DND-41 (cell line): ENCODE measurements at regions not wholly inside any gene's neighbourhood (a gene's known extent, or its start where the extent isn't known, plus 50 kb on each side); places are given as distances from the start of the nearest gene placed in this dataset.

ENCODE experiments used
- ATAC-seq: fragments of 200-7000 bp; cut with Tn5 transposase; 3 replicates; pipeline ENCODE4 v1.9.1; 2021; ENCODE audit warnings: low read depth; ENCODE audit not compliant: insufficient read depth
- DNase-seq: peaks from one replicate; pipeline ENCODE4 v3.0.0-alpha.2; 2020
- H2AFZ ChIP-seq: 2 replicates; pipeline ENCODE4 v1.6.0; 2012; ENCODE audit warnings: low read depth, low read length
- H3K27ac ChIP-seq: 2 replicates; pipeline ENCODE4 v1.5.1; 2012; ENCODE audit warnings: low read length, inconsistent platforms
- H3K27me3 ChIP-seq: fragments of 200-600 bp; sonication (generic); 2 replicates; pipeline ENCODE4 v1.6.0; 2012; ENCODE audit warnings: low read length, mild to moderate bottlenecking, inconsistent platforms; ENCODE audit not compliant: insufficient read depth, poor library complexity
- H3K36me3 ChIP-seq: 2 replicates; pipeline ENCODE4 v1.5.1; 2012; ENCODE audit warnings: low read length, inconsistent platforms; ENCODE audit not compliant: insufficient read depth
- H3K4me1 ChIP-seq: 2 replicates; pipeline ENCODE4 v1.5.1; 2012; ENCODE audit warnings: mild to moderate bottlenecking, low read length; ENCODE audit not compliant: insufficient read depth
- H3K4me2 ChIP-seq: 2 replicates; pipeline ENCODE4 v1.6.0; 2012; ENCODE audit warnings: mild to moderate bottlenecking, moderate library complexity, low read length, inconsistent platforms; ENCODE audit not compliant: insufficient read depth
- H3K4me3 ChIP-seq, 2 experiments: fragments of 200-600 bp in 1 of 2; shearing (Covaris generic) in 1 of 2; 2 replicates each; pipeline ENCODE4 v1.5.1; 2012 to 2016; ENCODE audit warnings: inconsistent platforms in 2 of 2, low read length in 2 of 2, mild to moderate bottlenecking in 2 of 2, low read depth in 1 of 2, moderate library complexity in 1 of 2
- H3K79me2 ChIP-seq: 2 replicates; pipeline ENCODE4 v1.6.0; 2012; ENCODE audit warnings: low read length, inconsistent platforms; ENCODE audit not compliant: insufficient read depth
- H3K9ac ChIP-seq: 2 replicates; pipeline ENCODE4 v1.6.0; 2012; ENCODE audit warnings: low read depth, mild to moderate bottlenecking, inconsistent platforms, low read length, moderate library complexity
- H3K9me3 ChIP-seq: 2 replicates; pipeline ENCODE4 v1.5.1; 2012; ENCODE audit warnings: low read length, moderate library complexity, mild to moderate bottlenecking, inconsistent platforms; ENCODE audit not compliant: insufficient read depth, severe bottlenecking
- H4K20me1 ChIP-seq: 2 replicates; pipeline ENCODE4 v1.6.0; 2012; ENCODE audit warnings: low read length; ENCODE audit not compliant: insufficient read depth
- CTCF ChIP-seq: IDR thresholded peaks from 2 replicates; pipeline ENCODE4 v1.5.1; 2012; ENCODE audit warnings: borderline replicate concordance, low read length, moderate library complexity, mild to moderate bottlenecking; ENCODE audit not compliant: poor library complexity, severe bottlenecking; ENCODE audit errors: extremely low read depth
- EZH2 ChIP-seq: IDR thresholded peaks from 3 replicates; pipeline ENCODE4 v1.6.1; 2012; ENCODE audit warnings: borderline replicate concordance, low read depth, mild to moderate bottlenecking, moderate library complexity, low read length, inconsistent platforms; ENCODE audit not compliant: severe bottlenecking

GRCh38 chr10:78542521-78542920, 508.9 kb downstream of the RPS24 start:
- no peak overlapping the region for H3K4me2 ChIP-seq
- peaks cover 42% of the 10 kb centered on the region for H3K27me3 ChIP-seq
- no peak overlapping the region for H3K27ac ChIP-seq
- H3K4me1 ChIP-seq = no peaks in the 10 kb centered on the region
- TF ChIP-seq EZH2 (no peak), CTCF (no peak)
- H3K36me3 ChIP-seq = no peaks in the 10 kb centered on the region
- no peak overlapping the region for H3K4me3 ChIP-seq
- DNase-seq = no peak
- no peaks in the 10 kb centered on the region for H3K9me3 ChIP-seq
- no peak overlapping the region for H3K9ac ChIP-seq
- H2AFZ ChIP-seq = no peak overlapping the region
- no peaks in the 10 kb centered on the region for H3K79me2 ChIP-seq
- H4K20me1 ChIP-seq = no peaks in the 10 kb centered on the region
- ATAC-seq = no peak

- Histone ChIP-seq H3K79me2 (no peaks in the 10 kb centered on the region), H3K4me1 (no peaks in the 10 kb centered on the region), H3K4me2 (no peak overlapping the region), H3K27ac (no peak overlapping the region), H3K36me3 (no peaks in the 10 kb centered on the region), H2AFZ (no peak overlapping the region), H3K27me3 (peaks cover 36% of the 10 kb centered on the region), H3K9me3 (no peaks in the 10 kb centered on the region), H3K9ac (no peak overlapping the region), H3K4me3 (no peak overlapping the region), H4K20me1 (no peaks in the 10 kb centered on the region)
- TF ChIP-seq CTCF = no peak
- no peak for TF ChIP-seq EZH2
- ATAC-seq (no peak), DNase-seq (no peak)
Observed at GRCh38 chr10:78543031-78543748, 509.5 kb downstream of the RPS24 start.

GRCh38 chr10:78543749-78544362, 510.2 kb downstream of the RPS24 start:
- H3K79me2 ChIP-seq = no peaks in the 10 kb centered on the region
- no peak overlapping the region for H3K4me2 ChIP-seq
- H2AFZ ChIP-seq = no peak overlapping the region
- no peak overlapping the region for H3K4me3 ChIP-seq
- TF ChIP-seq CTCF (no peak), EZH2 (no peak)
- no peak for ATAC-seq
- no peak overlapping the region for H3K27ac ChIP-seq
- DNase-seq = no peak
- H3K4me1 ChIP-seq = no peaks in the 10 kb centered on the region
- no peaks in the 10 kb centered on the region for H4K20me1 ChIP-seq
- H3K9me3 ChIP-seq = no peaks in the 10 kb centered on the region
- H3K27me3 ChIP-seq = peaks cover 37% of the 10 kb centered on the region
- H3K36me3 ChIP-seq = no peaks in the 10 kb centered on the region
- H3K9ac ChIP-seq = no peak overlapping the region
